ENCODE measurements at regions not wholly inside any gene's neighbourhood (a gene's known extent, or its start where the extent isn't known, plus 50 kb on each side); places are given as distances from the start of the nearest gene placed in this dataset.
"Not testable (repeated sequence)": the region's sequence is repeated elsewhere in the genome, so short reads cannot be mapped to it uniquely, and the experiment has no call there.

DNA sequence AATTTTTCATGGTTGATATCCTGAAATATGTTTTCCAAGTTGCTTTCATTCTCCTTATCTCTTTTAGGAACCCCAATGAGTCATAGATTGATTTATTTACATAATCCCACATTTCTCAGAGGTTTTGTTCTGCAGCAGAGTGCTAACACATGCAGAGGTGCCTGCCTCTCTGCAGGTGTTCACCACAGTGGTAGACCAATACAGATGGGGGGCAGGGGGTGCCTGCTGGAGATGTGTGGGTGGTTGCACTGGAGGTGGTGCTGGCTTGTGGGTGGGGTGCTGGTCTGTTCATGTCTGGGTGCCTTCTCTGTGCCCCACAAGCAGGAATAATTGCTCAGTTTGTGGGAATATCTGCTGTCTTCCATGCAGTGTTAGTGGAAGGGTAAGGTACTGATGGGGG, 131.1 kb downstream of the JRKL start:
- no peak for DNase-seq (ENCODE audit: low spot score)

DNA sequence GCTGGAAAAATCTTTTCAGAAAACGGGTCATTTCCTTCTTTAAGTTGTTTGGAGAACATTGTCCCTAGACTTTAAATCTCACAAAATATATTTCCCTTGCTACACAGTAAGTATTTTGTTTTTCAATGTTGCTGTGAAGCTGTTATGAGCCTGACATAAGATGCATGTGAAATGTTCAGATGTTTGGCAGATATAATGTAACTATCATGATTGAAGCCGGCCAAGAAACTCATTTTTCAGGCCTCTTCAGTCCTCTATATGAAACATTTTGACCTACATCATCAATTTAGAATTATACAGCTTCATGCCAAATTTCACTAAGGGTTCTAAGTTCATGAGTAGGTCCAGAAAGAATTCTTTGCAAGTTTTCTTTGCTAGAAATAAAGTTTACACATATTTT, 133.8 kb downstream of the JRKL start:
- DNase-seq (ENCODE audit: low spot score) = no peak

DNA sequence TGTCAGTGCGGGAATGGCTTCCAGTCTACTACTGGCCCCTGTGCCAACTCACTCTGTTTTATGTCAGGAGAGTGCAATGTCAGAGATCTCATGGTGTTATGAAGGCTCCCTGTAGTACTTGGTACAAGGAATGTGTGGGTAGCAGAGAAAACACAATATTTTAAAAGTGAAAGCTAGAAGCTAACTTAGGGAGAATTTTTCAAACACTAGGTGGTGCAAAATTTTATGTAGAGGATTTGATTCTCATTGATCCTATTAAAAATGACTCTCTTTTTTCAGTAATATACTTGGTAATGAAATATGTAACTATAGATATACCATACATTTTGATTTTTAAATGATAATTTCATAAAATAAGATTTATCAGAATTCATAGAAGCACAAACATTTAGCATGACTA, 134.7 kb downstream of the JRKL start:
- no peak for DNase-seq (ENCODE audit: low spot score)

DNA sequence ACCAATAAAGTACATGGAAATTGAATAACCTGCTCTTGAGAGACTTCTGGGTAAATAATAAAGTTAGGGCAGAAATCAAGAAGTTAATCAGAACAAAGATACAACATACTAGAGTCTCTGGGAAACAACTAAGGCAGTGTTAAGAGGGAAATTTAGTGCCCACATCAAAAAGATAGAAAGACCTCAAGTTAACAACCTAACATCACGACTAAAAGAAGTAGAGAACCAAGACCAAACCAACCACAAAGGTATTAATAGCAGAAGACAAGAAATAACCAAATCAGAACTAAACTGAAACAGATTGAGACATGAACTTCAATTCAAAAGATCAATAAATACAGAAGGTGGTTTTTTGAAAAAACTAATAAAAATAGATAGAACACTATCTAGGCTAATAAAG, 140.7 kb downstream of the JRKL start:
- no peak for DNase-seq (ENCODE audit: low spot score)

DNA sequence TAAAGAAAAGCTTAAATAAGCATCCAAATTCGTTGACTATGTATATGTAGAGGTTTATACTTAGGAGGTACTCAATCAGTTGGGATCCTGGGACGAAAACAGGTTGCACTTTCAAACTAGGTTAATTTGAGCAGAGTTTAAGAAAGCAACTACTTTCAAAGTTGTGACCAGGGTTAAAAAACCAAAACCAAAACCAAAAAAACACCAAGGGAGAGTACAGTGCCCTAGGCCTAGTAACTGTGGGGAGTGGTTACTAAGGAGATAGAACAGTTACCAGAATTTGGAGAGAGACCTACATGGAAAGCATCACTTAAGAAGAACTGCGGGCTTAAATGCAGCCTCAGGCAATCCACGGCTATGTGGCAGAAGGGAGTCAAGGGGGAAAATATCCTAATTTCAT, 148.3 kb downstream of the JRKL start:
- no peak for DNase-seq (ENCODE audit: low spot score)

DNA sequence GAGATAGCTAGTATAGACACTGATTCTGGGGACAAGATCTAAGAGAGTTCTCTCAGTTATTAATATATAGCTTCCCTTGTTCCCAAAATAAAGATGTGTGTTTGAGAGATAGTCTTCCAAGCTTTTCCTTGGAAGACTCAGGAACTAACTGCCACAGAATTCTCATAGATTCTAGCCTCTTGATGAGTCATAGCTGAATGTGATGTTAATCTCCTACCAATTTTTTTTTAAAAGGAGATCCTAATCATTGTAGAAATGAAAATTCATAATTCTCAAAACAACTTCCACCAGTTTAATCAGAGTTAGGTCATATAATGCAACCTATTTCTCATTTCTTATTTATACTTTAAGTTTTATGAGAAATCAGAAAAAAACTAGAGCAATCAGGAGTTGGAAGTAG, 148.8 kb downstream of the JRKL start:
- DNase-seq (ENCODE audit: low spot score) = no peak

DNA sequence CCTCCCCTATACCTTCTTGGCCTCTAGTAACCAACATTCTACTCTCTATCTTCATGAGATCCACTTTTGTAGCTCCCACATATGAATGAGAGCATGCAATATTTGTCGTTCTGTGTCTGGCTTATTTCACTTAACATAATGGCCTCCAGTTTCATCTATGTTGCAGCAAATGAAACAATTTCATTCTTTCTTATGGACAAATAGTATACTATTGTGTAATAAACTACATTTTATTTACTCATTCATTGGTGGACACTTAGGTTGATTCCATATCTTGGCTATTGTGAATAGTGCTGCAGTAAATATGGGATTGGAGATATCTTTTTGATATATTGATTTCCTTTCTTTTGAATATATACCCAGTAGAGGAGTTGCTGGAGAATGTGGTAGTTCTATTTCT, 151.1 kb downstream of the JRKL start:
- DNase-seq (ENCODE audit: low spot score) = no peak

DNA sequence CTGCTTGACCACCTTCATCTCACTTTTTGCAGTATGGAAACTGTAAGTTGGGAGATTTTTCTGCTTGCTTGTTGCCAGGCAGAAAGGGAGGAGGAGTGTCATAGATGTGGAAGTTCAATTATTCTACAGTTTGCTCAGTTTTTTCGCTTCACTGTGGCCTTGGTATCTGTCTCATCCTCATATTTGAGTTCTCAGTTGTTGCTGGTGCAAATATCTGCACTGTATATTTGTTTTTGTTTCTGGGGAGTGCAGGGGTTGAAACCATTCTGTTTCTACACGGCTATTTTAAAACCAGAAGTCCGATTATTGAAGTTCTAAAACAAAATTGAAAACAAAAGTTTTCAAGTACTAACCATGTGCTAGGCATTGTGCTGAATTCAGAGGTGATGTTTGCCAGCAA, 153.4 kb downstream of the JRKL start:
- no peak for DNase-seq (ENCODE audit: low spot score)

DNA sequence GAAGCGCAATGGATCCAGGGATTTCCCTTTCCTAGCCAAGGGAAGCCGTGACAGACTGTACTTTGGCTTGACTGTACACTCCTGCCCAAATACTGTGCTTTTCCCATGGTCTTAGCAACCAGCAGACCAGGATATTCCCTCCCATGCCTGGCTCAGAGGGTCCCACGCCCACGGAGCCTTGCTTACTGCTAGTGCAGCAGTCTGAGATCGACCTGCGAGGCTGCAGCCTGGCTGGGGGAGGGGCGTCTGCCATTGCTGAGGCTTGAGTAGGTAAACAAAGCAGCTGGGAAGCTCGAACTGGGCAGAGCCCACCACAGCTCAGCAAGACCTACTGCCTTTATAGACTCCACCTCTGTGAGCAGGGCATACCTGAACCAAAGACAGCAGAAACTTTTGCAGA, 155.4 kb downstream of the JRKL start:
- DNase-seq (ENCODE audit: low spot score) = not testable (repeated sequence)

DNA sequence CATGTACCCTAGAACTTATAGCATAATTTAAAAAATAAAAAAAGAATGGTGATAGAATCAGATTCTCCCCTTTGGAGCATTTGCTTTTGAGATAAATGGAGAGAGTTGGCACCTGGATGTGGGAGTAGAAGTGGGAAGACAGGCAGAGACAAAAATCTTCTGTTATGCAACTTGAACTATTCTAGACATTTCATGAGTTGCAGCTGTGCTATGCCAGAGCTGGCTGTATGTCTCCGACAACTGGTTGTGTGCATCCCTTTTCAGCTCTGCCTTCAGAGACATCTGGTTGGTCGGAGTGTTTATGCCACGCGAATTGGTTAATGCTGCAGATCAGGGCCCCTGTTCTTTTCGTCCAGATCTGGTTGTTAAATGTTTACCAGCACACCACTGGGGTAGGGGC, 161.3 kb downstream of the JRKL start:
- no peak for DNase-seq (ENCODE audit: low spot score)

DNA sequence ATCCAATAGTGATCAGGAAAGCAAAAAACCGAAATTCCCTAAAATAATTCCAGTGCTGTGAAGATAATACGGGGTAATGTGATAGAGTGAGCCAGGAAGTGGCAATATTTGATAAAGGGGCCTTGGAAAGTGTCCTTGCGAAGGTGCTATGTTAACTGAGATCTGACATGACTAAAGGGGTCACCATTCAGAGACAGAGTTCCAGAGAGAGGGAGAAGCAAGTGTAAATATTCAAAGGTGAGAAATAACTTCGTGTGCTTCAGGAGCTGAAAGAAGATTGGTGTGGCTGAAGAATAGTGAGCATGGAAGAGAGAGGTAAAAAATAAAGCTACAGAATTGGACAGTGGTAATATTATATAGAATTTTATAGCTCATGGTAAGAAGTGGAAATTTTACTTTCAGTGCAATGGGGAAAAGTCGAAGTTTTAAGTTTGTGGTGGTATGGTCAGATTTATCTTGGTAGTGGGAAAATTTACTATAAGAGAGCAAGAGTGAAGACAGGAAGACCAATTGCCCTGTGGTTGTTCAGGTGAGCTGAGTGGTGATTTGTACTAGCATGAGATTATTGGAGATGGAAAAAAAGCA, 164.5 kb downstream of the JRKL start:
- no peak for DNase-seq (ENCODE audit: low spot score)

DNA sequence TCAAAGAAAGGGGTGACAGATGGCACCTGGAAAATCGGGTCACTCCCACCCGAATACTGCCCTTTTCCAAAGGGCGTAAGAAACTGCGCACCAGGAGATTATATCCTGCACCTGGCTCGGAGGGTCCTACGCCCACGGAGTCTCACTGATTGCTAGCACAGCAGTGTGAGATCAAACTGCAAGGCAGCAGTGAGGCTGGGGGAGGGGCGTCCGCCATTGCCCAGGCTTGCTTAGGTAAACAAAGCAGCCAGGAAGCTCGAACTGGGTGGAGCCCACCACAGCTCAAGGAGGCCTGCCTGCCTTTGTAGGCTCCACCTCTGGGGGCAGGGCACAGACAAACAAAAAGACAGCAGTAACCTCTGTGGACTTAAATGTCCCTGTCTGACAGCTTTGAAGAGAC, 166.0 kb downstream of the JRKL start:
- DNase-seq (ENCODE audit: low spot score) = not testable (repeated sequence)

DNA sequence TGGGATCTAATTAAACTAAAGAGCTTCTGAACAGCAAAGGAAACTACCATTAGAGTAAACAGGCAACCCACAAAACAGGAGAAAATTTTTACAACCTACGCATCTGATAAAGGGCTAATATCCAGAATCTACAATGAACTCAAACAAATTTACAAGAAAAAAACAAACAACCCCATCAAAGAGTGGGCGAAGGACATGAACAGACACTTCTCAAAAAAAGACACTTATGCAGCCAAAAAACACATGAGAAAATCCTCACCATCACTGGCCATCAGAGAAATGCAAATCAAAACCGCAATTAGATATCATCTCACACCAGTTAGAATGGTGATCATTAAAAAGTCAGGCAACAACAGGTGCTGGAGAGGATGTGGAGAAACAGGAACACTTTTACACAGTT, 170.9 kb downstream of the JRKL start:
- DNase-seq (ENCODE audit: low spot score) = not testable (repeated sequence)

DNA sequence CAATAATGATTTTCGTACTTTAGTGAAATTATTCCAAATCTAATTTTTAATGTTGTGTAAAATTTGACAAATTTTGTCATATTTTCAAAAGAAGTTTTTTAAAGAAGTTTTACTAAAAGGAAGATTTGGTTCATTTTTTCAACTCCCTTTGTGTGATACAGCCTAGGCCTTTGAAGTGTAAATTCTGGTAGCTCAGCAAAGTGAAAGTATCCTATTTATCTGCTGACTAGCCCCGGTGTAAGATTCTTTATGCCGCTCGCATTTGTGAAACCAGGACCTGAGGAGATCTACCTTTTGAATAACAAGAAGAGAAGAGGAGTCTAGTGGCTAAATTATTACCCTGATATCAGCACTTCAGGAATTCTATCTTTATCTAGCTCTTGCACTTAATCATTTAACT, 177.4 kb downstream of the JRKL start:
- DNase-seq (ENCODE audit: low spot score) = no peak

DNA sequence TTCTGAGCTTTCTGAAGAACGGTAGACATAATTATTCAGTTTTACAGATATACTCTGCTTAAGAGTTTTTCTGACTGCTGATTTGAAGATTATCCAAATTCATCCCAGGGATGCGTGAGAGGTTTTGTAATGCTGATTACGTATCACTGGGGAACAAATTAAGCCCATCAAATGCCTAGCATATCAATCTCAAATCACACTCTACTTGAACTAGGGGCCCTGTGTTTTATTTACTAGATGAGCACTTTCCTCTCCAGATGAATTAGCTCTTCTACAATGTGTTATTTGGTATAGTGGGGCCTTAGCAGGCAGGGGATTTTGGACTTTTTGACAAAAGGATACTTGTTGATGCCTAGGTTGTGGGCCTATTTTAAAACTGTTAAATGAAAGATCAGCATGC, 177.9 kb downstream of the JRKL start:
- no peak for DNase-seq (ENCODE audit: low spot score)

DNA sequence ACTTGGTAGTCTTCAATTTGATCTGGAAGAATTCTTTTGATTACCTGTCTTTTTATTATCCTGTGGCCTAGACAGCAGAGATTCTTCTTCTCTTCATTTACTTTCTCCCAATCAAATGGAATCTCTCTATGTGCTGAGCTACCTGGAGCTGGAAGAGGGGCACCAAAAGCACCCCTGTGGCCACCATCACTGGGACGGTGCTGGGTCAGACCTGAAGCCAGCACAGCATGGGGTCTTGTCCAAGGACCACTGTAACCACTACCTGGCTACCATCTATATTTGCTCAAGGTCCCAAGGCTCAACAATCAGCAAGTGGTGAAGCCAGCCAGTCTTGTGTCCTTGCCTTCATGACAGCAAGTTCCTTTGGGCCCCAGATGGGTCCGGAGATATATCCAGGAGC, 186.6 kb downstream of the JRKL start:
- no peak for DNase-seq (ENCODE audit: low spot score)

DNA sequence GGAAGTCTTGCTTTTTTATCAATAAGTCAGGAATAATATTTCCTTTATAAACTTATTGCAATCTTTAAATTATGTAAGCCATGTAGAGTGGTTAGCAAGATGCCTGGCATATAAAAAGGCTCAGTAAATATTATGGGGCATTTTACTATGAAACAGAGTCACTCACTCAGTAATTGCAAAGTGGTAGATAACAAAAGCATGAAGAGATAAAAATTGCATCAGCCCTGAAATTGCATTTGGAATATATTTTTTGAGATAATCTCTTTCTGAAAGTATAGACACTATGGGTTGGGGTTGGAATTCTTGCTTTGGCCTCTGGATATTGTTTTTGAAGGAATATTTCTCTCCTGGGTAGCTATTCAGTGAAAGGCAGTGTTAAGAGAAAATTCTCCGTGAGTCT, 188.6 kb downstream of the JRKL start:
- no peak for DNase-seq (ENCODE audit: low spot score)

DNA sequence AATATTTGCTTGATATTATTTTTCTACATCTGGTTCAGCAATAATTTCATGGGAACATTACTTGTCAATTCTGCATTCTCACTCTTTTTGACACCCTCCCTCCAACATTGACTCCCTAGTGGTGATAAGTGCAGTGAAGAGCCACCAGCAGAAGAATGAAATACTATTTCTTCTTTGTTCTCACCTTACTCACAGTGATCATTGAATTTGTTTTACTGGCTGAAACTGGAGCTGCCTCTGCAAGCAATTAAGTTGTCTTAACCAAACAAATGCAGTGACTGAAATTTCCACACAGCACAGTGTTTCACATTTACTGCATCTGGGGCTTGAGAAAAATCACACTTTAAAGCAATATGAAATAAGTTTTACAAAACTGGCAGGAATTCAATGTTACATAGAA, 189.8 kb downstream of the JRKL start:
- no peak for DNase-seq (ENCODE audit: low spot score)

DNA sequence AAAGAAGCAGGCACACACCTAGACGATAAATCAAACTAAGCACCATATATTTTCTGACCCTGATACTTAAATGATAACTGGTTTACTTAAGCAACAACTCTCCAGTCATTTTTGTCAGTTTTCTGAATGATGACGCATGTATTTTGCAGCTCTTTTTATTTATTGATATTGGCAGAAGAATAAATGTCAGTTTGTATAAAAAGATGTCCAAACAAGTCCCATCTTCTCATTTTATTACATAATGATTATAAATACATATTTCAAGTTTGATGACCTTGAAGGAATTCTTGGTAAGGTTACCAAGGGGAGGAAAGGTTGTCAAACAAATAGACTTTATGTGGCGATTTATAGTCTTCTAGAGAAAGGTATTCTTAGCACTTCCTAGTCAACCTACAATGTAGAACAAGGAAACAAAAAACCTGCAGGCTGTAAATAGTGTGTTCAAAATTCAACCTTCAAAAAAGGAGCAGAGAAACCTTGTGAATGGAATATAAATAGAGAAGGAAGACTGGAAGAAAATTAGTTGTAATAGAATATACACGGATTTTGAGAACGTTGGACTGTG, 190.7 kb downstream of the JRKL start:
- DNase-seq (ENCODE audit: low spot score) = no peak

DNA sequence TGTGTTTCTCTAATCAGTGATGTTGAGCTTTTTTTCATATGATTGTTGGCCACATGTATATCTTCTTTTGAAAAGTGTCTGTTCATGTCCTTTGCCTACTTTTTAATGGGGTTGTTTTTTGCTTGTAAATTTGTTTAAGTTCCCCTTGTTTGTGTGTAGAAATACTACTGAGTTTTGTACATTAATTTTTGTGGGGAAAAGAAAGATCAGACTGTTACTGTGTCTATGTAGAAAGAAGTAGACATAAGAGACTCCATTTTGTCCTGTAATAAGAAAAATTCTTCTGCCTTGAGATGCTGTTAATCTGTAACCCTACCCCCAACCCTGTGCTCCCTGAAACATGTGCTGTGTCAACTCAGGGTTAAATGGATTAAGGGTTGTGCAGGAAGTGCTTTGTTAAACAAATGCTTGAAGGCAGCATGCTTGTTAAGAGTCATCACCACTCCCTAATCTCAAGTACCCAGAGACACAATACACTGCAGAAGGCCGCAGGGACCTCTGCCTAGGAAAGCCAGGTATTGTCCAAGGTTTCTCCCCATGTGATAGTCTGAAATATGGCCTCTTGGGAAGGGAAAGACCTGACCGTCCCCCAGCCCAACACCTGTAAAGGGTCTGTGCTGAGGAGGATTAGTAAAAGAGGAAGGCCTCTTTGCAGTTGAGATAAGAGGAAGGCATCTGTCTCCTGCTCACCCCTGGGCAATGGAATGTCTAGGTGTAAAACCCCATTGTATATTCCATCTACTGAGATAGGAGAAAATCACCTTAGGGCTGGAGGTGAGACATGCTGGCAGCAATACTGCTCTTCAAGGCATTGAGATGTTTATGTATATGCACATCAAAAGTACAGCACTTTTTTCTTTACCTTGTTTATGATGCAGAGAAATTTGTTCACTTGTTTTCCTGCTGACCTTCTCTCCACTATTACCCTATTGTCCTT, 196.4 kb downstream of the JRKL start:
- DNase-seq (ENCODE audit: low spot score) = not testable (repeated sequence)

DNA sequence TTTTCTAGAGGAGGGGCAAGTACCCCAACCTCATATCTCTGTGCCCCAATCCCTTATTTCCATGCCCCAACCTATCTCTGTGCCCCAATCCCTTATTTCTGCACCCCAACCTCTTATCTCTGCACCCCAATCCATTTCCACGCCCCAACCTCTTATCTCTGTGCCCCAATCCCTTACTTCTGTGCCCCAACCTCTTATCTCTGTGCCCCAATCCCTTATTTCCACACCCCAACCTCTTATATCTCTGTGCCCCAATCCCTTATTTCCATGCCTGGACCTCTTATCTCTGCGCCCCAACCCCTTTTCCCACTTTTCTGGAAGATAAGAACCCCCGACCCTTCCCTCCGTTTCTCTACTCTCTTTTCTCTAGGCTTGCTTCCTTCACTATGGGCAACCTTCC, 199.0 kb downstream of the JRKL start:
- not testable (repeated sequence) for DNase-seq (ENCODE audit: low spot score)

DNA sequence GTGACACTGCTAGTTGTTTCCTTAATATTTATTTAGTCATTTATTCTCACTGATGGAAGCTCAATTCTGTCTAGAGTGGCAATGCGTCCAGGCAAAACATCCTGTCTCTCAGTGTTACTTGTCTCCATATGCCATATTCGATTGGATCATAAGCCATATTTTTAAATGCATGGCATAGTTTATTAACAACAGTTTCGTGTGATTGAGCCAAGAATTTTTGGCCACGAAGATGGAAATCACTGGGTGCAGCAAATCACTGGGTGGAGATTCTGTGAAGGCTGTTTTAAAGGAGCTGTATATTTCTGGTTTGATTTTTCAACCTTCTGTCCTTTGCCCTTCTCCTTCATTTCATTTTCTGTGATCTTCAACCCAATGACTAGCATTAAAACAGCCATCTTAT, 205.2 kb downstream of the JRKL start:
- DNase-seq (ENCODE audit: low spot score) = no peak

DNA sequence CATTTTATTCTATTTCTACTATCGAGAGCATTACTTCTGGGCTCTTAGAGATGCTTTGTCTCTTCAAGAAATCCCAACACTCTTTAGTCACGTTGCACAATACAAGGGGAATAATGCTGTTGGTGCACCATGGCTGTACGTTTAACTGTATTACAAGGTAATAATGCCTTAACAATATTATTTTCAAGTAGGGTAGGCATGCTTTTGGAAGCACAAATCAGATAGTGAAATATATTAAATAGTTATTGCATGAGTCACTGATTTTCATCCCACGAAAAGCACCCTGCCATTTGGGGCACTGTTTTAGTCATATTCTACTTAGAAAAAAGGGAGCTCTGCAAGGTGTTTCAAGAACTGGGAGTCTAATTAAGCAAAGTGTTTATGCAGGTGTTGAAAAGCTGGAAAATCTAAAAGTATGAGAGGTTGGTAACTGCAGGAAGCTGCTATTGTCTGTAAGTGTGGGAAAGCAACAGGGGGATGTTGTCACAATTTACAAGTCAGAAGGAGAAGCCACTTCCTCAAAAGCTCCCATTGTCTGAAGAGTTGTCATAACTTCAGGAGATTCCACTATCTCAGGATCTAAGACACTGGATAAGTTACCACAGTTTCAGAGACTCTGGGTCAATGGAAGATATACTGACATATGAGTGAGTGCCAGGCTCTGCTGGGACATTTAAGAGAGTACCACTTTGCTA, 218.2 kb downstream of the JRKL start:
- DNase-seq (ENCODE audit: low spot score) = no peak

All from CD4-positive, alpha-beta T cell treated with Interleukin-2 at 100 ng/mL for 4 hours (primary cell).